ENCODE measurements at regions not wholly inside any gene's neighbourhood (a gene's known extent, or its start where the extent isn't known, plus 50 kb on each side); places are given as distances from the start of the nearest gene placed in this dataset.

- Mint-ChIP-seq H3K27ac (ENCODE audit: low read depth, unreplicated experiment) (no peak overlapping the region), H3K36me3 (ENCODE audit: insufficient read depth, unreplicated experiment) (no peaks in the 10 kb centered on the region), H3K9me3 (ENCODE audit: unreplicated experiment) (no peaks in the 10 kb centered on the region), H3K4me3 (ENCODE audit: unreplicated experiment) (no peak overlapping the region), H3K27me3 (ENCODE audit: insufficient read depth, unreplicated experiment) (no peaks in the 10 kb centered on the region), H3K4me1 (ENCODE audit: insufficient read depth, unreplicated experiment) (peaks cover 6% of the 10 kb centered on the region)
- CTCF ChIA-PET = no interaction called here
- POLR2A ChIA-PET = no interaction called here
- intact Hi-C loops (cut with micrococcal nuclease) = no loop called here
- DNase-seq (ENCODE audit: unreplicated experiment) = no peak
- BruUV-seq (replicated peaks) = no TSS peak
- TF ChIP-seq CTCF (IDR thresholded peaks at IDR 0.05; ENCODE audit: unreplicated experiment) = no peak
Observed at GRCh38 chr14:38105106-38105702, 102.5 kb upstream of the SSTR1 start.

GRCh38 chr14:38107216-38107631 lies 100.5 kb upstream of the SSTR1 start:
- intact Hi-C loops (cut with micrococcal nuclease) = no loop called here
- Mint-ChIP-seq H3K27ac (ENCODE audit: low read depth, unreplicated experiment) (no peak overlapping the region), H3K36me3 (ENCODE audit: insufficient read depth, unreplicated experiment) (no peaks in the 10 kb centered on the region), H3K4me1 (ENCODE audit: insufficient read depth, unreplicated experiment) (peaks cover 6% of the 10 kb centered on the region), H3K4me3 (ENCODE audit: unreplicated experiment) (no peak overlapping the region), H3K9me3 (ENCODE audit: unreplicated experiment) (no peaks in the 10 kb centered on the region), H3K27me3 (ENCODE audit: insufficient read depth, unreplicated experiment) (no peaks in the 10 kb centered on the region)
- ChIA-PET POLR2A (no interaction called here), CTCF (interaction anchor here (0.7 to 0.8 kb wide), 3 partner anchors 232 to 761 kb away, joined by 3 read pairs; no protein-coding TSS in a partner anchor)
- no peak for TF ChIP-seq CTCF (IDR thresholded peaks at IDR 0.05; ENCODE audit: unreplicated experiment)
- DNase-seq (ENCODE audit: unreplicated experiment) = no peak
- BruUV-seq (replicated peaks) = no TSS peak

- no peaks in the 10 kb centered on the region for H3K9me3 Mint-ChIP-seq (ENCODE audit: unreplicated experiment)
- TF ChIP-seq CTCF (IDR thresholded peaks at IDR 0.05; ENCODE audit: unreplicated experiment) = no peak
- no peak for DNase-seq (ENCODE audit: unreplicated experiment)
- ChIA-PET POLR2A (interaction anchor here (0.7 to 1.1 kb wide), 3 partner anchors 10 to 35 kb away, joined by 3 to 4 read pairs (median 4); no protein-coding TSS in a partner anchor), CTCF (interaction anchor here (0.7 to 0.9 kb wide), 2 partner anchors 28 to 130 kb away, joined by 3 to 8 read pairs; no protein-coding TSS in a partner anchor)
- no peak overlapping the region for H3K27ac Mint-ChIP-seq (ENCODE audit: low read depth, unreplicated experiment)
- H3K4me3 Mint-ChIP-seq (ENCODE audit: unreplicated experiment) = no peak overlapping the region
- H3K27me3 Mint-ChIP-seq (ENCODE audit: insufficient read depth, unreplicated experiment) = no peaks in the 10 kb centered on the region
- intact Hi-C loops (cut with micrococcal nuclease) = no loop called here
- no peaks in the 10 kb centered on the region for H3K36me3 Mint-ChIP-seq (ENCODE audit: insufficient read depth, unreplicated experiment)
- no TSS peak for BruUV-seq (replicated peaks)
- peaks cover 6% of the 10 kb centered on the region for H3K4me1 Mint-ChIP-seq (ENCODE audit: insufficient read depth, unreplicated experiment)
Observed at GRCh38 chr14:38108681-38109080, 99.0 kb upstream of the SSTR1 start.

GRCh38 chr14:38110258-38110657 lies 97.4 kb upstream of the SSTR1 start:
- Mint-ChIP-seq H3K4me3 (ENCODE audit: unreplicated experiment) (no peak overlapping the region), H3K27ac (ENCODE audit: low read depth, unreplicated experiment) (no peak overlapping the region), H3K9me3 (ENCODE audit: unreplicated experiment) (no peaks in the 10 kb centered on the region), H3K27me3 (ENCODE audit: insufficient read depth, unreplicated experiment) (no peaks in the 10 kb centered on the region), H3K36me3 (ENCODE audit: insufficient read depth, unreplicated experiment) (no peaks in the 10 kb centered on the region), H3K4me1 (ENCODE audit: insufficient read depth, unreplicated experiment) (peaks cover 6% of the 10 kb centered on the region)
- TF ChIP-seq CTCF (IDR thresholded peaks at IDR 0.05; ENCODE audit: unreplicated experiment) = no peak
- POLR2A ChIA-PET = no interaction called here
- intact Hi-C loops (cut with micrococcal nuclease) = no loop called here
- BruUV-seq (replicated peaks) = no TSS peak
- CTCF ChIA-PET = interaction anchor here (0.6 to 1.0 kb wide), 3 partner anchors 15 to 515 kb away, joined by 3 read pairs; partner anchors contain the start of gene FOXA1
- no peak for DNase-seq (ENCODE audit: unreplicated experiment)
